ENCODE measurements at regions not wholly inside any gene's neighbourhood (a gene's known extent, or its start where the extent isn't known, plus 50 kb on each side); places are given as distances from the start of the nearest gene placed in this dataset.

- H3K27ac ChIP-seq (ENCODE audit: low read depth, low read length), result no peak overlapping the region
- H3K27me3 ChIP-seq (ENCODE audit: insufficient read depth, low read length), result no peaks in the 10 kb centered on the region
- no peak overlapping the region for H3K9ac ChIP-seq (ENCODE audit: low read depth, low read length)
- H3K36me3 ChIP-seq (ENCODE audit: insufficient read depth, low read length), result no peaks in the 10 kb centered on the region
- H3K9me3 ChIP-seq (ENCODE audit: insufficient read depth, low read depth, low read length), result peaks cover 52% of the 10 kb centered on the region
- WGBS, result 70% methylated on average over 3 of the region's 5 CpGs
- no peak overlapping the region for H3K4me3 ChIP-seq (ENCODE audit: low read length)
- no peaks in the 10 kb centered on the region for H3K4me1 ChIP-seq (ENCODE audit: insufficient read depth, low read length)
Measured at GRCh38 chrY:8656515-8656914, 680.7 kb upstream of the TSPY4 start.

- Histone ChIP-seq H3K9ac (ENCODE audit: low read depth, low read length) (no peak overlapping the region), H3K27ac (ENCODE audit: low read depth, low read length) (no peak overlapping the region), H3K4me3 (ENCODE audit: low read length) (no peak overlapping the region), H3K9me3 (ENCODE audit: insufficient read depth, low read depth, low read length) (peaks cover 74% of the 10 kb centered on the region), H3K4me1 (ENCODE audit: insufficient read depth, low read length) (no peaks in the 10 kb centered on the region), H3K27me3 (ENCODE audit: insufficient read depth, low read length) (no peaks in the 10 kb centered on the region), H3K36me3 (ENCODE audit: insufficient read depth, low read length) (no peaks in the 10 kb centered on the region)
- WGBS, result 87% methylated on average over 6 of the region's 6 CpGs
Measured at GRCh38 chrY:8659721-8660120, 677.5 kb upstream of the TSPY4 start.

- no peaks in the 10 kb centered on the region for H3K36me3 ChIP-seq (ENCODE audit: insufficient read depth, low read length)
- 81% methylated on average over 14 of the region's 14 CpGs for WGBS
- H3K27me3 ChIP-seq (ENCODE audit: insufficient read depth, low read length), result no peaks in the 10 kb centered on the region
- H3K4me1 ChIP-seq (ENCODE audit: insufficient read depth, low read length), result no peaks in the 10 kb centered on the region
- no peak overlapping the region for H3K27ac ChIP-seq (ENCODE audit: low read depth, low read length)
- no peak overlapping the region for H3K4me3 ChIP-seq (ENCODE audit: low read length)
- H3K9ac ChIP-seq (ENCODE audit: low read depth, low read length), result no peak overlapping the region
- H3K9me3 ChIP-seq (ENCODE audit: insufficient read depth, low read depth, low read length), result peaks cover 58% of the 10 kb centered on the region
Measured at GRCh38 chrY:8673896-8674295, 663.4 kb upstream of the TSPY4 start.

- Histone ChIP-seq H3K4me1 (ENCODE audit: insufficient read depth, low read length) (no peaks in the 10 kb centered on the region), H3K4me3 (ENCODE audit: low read length) (no peak overlapping the region), H3K9me3 (ENCODE audit: insufficient read depth, low read depth, low read length) (peaks cover 67% of the 10 kb centered on the region), H3K9ac (ENCODE audit: low read depth, low read length) (no peak overlapping the region), H3K27me3 (ENCODE audit: insufficient read depth, low read length) (no peaks in the 10 kb centered on the region), H3K36me3 (ENCODE audit: insufficient read depth, low read length) (no peaks in the 10 kb centered on the region), H3K27ac (ENCODE audit: low read depth, low read length) (no peak overlapping the region)
- 70% methylated on average over 5 of the region's 5 CpGs for WGBS
Measured at GRCh38 chrY:8677336-8677935, 659.8 kb upstream of the TSPY4 start.

- WGBS, result 77% methylated on average over 5 of the region's 5 CpGs
- peaks cover 54% of the 10 kb centered on the region; the same call in 1 of the 2 replicates for H3K9me3 ChIP-seq (ENCODE audit: insufficient read depth, low read depth, low read length)
- H3K27ac ChIP-seq (ENCODE audit: low read depth, low read length), result no peak overlapping the region
- no peaks in the 10 kb centered on the region for H3K36me3 ChIP-seq (ENCODE audit: insufficient read depth, low read length)
- no peak overlapping the region for H3K4me3 ChIP-seq (ENCODE audit: low read length)
- H3K27me3 ChIP-seq (ENCODE audit: insufficient read depth, low read length), result no peaks in the 10 kb centered on the region
- no peaks in the 10 kb centered on the region for H3K4me1 ChIP-seq (ENCODE audit: insufficient read depth, low read length)
- H3K9ac ChIP-seq (ENCODE audit: low read depth, low read length), result no peak overlapping the region
Measured at GRCh38 chrY:8687154-8687553, 650.1 kb upstream of the TSPY4 start.

GRCh38 chrY:8690901-8691685 is 646.2 kb upstream of the TSPY4 start:
- H3K9ac ChIP-seq (ENCODE audit: low read depth, low read length), result no peak overlapping the region
- H3K4me3 ChIP-seq (ENCODE audit: low read length), result no peak overlapping the region
- WGBS, result 65% methylated on average over 2 of the region's 2 CpGs
- H3K36me3 ChIP-seq (ENCODE audit: insufficient read depth, low read length), result no peaks in the 10 kb centered on the region
- no peak overlapping the region for H3K27ac ChIP-seq (ENCODE audit: low read depth, low read length)
- H3K27me3 ChIP-seq (ENCODE audit: insufficient read depth, low read length), result no peaks in the 10 kb centered on the region
- peaks cover 54% of the 10 kb centered on the region; the same call in 1 of the 2 replicates for H3K9me3 ChIP-seq (ENCODE audit: insufficient read depth, low read depth, low read length)
- no peaks in the 10 kb centered on the region for H3K4me1 ChIP-seq (ENCODE audit: insufficient read depth, low read length)

GRCh38 chrY:8698571-8698970 is 638.7 kb upstream of the TSPY4 start:
- peaks cover 46% of the 10 kb centered on the region for H3K9me3 ChIP-seq (ENCODE audit: insufficient read depth, low read depth, low read length)

GRCh38 chrY:8705636-8706300 is 631.5 kb upstream of the TSPY4 start:
- H3K4me1 ChIP-seq (ENCODE audit: insufficient read depth, low read length), result no peaks in the 10 kb centered on the region
- peaks cover 52% of the 10 kb centered on the region for H3K9me3 ChIP-seq (ENCODE audit: insufficient read depth, low read depth, low read length)
- H3K9ac ChIP-seq (ENCODE audit: low read depth, low read length), result no peak overlapping the region
- H3K27me3 ChIP-seq (ENCODE audit: insufficient read depth, low read length), result no peaks in the 10 kb centered on the region
- no peak overlapping the region for H3K27ac ChIP-seq (ENCODE audit: low read depth, low read length)
- H3K36me3 ChIP-seq (ENCODE audit: insufficient read depth, low read length), result no peaks in the 10 kb centered on the region
- no peak overlapping the region for H3K4me3 ChIP-seq (ENCODE audit: low read length)
- WGBS, result 84% methylated on average over 6 of the region's 8 CpGs

More at GRCh38 chrY:8698571-8698970, 638.7 kb upstream of the TSPY4 start:
- Histone ChIP-seq H3K36me3 (ENCODE audit: insufficient read depth, low read length) (no peaks in the 10 kb centered on the region), H3K4me1 (ENCODE audit: insufficient read depth, low read length) (no peaks in the 10 kb centered on the region), H3K4me3 (ENCODE audit: low read length) (no peak overlapping the region), H3K27me3 (ENCODE audit: insufficient read depth, low read length) (no peaks in the 10 kb centered on the region), H3K27ac (ENCODE audit: low read depth, low read length) (no peak overlapping the region), H3K9ac (ENCODE audit: low read depth, low read length) (no peak overlapping the region)
- WGBS, result 65% methylated on average over 3 of the region's 3 CpGs

- H3K27me3 ChIP-seq (ENCODE audit: insufficient read depth, low read length), result no peaks in the 10 kb centered on the region
- no peaks in the 10 kb centered on the region for H3K36me3 ChIP-seq (ENCODE audit: insufficient read depth, low read length)
- no peak overlapping the region for H3K9ac ChIP-seq (ENCODE audit: low read depth, low read length)
- H3K4me1 ChIP-seq (ENCODE audit: insufficient read depth, low read length), result no peaks in the 10 kb centered on the region
- 56% methylated on average over 1 of the region's 1 CpG for WGBS
- no peak overlapping the region for H3K4me3 ChIP-seq (ENCODE audit: low read length)
- H3K9me3 ChIP-seq (ENCODE audit: insufficient read depth, low read depth, low read length), result peaks cover 51% of the 10 kb centered on the region
- H3K27ac ChIP-seq (ENCODE audit: low read depth, low read length), result no peak overlapping the region
Measured at GRCh38 chrY:8712296-8712695, 625.0 kb upstream of the TSPY4 start.

- Histone ChIP-seq H3K9me3 (ENCODE audit: insufficient read depth, low read depth, low read length) (peaks cover 61% of the 10 kb centered on the region), H3K36me3 (ENCODE audit: insufficient read depth, low read length) (no peaks in the 10 kb centered on the region), H3K27ac (ENCODE audit: low read depth, low read length) (no peak overlapping the region), H3K9ac (ENCODE audit: low read depth, low read length) (no peak overlapping the region), H3K4me1 (ENCODE audit: insufficient read depth, low read length) (no peaks in the 10 kb centered on the region), H3K27me3 (ENCODE audit: insufficient read depth, low read length) (no peaks in the 10 kb centered on the region), H3K4me3 (ENCODE audit: low read length) (no peak overlapping the region)
- WGBS, result 56% methylated on average over 3 of the region's 3 CpGs
Measured at GRCh38 chrY:8715226-8715625, 622.0 kb upstream of the TSPY4 start.

GRCh38 chrY:8726616-8727015 is 610.6 kb upstream of the TSPY4 start:
- Histone ChIP-seq H3K36me3 (ENCODE audit: insufficient read depth, low read length) (no peaks in the 10 kb centered on the region), H3K4me1 (ENCODE audit: insufficient read depth, low read length) (no peaks in the 10 kb centered on the region), H3K27ac (ENCODE audit: low read depth, low read length) (no peak overlapping the region), H3K4me3 (ENCODE audit: low read length) (no peak overlapping the region), H3K9ac (ENCODE audit: low read depth, low read length) (no peak overlapping the region), H3K27me3 (ENCODE audit: insufficient read depth, low read length) (no peaks in the 10 kb centered on the region), H3K9me3 (ENCODE audit: insufficient read depth, low read depth, low read length) (peaks cover 62% of the 10 kb centered on the region)
- WGBS, result 74% methylated on average over 6 of the region's 6 CpGs

Data from HUES64 (cell line).